T-helper 9 cell (primary cell): ENCODE measurements at regions not wholly inside any gene's neighbourhood (a gene's known extent, or its start where the extent isn't known, plus 50 kb on each side); places are given as distances from the start of the nearest gene placed in this dataset.
"Not testable (repeated sequence)": the region's sequence is repeated elsewhere in the genome, so short reads cannot be mapped to it uniquely, and the experiment has no call there.

Experiments used
- DNase-seq: peaks from one replicate; pipeline ENCODE4 v3.0.0-alpha.2; 2020

GRCh38 chr16:21516705-21517040 lies 82.7 kb upstream of the METTL9 start:
- not testable (repeated sequence) for DNase-seq

GRCh38 chr16:21517263-21517662 lies 82.1 kb upstream of the METTL9 start:
- DNase-seq: not testable (repeated sequence)

GRCh38 chr16:21519361-21520133 lies 79.8 kb upstream of the METTL9 start:
- not testable (repeated sequence) for DNase-seq

- DNase-seq: peak; percentile 97
These were observed 79.0 kb upstream of the METTL9 start for GRCh38 chr16:21520134-21521047.

GRCh38 chr16:21521048-21521389 lies 78.4 kb upstream of the METTL9 start:
- not testable (repeated sequence) for DNase-seq

- not testable (repeated sequence) for DNase-seq
These were observed 77.8 kb upstream of the METTL9 start for GRCh38 chr16:21521390-21522143.

GRCh38 chr16:21522846-21523245 lies 76.5 kb upstream of the METTL9 start:
- DNase-seq: not testable (repeated sequence)

- no peak for DNase-seq
These were observed 75.8 kb upstream of the METTL9 start for GRCh38 chr16:21523411-21524067.

GRCh38 chr16:21524068-21524751 lies 75.2 kb upstream of the METTL9 start:
- DNase-seq: no peak

- not testable (repeated sequence) for DNase-seq
These were observed 74.7 kb upstream of the METTL9 start for GRCh38 chr16:21524752-21525028.

- not testable (repeated sequence) for DNase-seq
These were observed 74.1 kb upstream of the METTL9 start for GRCh38 chr16:21525029-21525895.

- DNase-seq: not testable (repeated sequence)
These were observed 73.1 kb upstream of the METTL9 start for GRCh38 chr16:21525956-21526922.

- no peak for DNase-seq
These were observed 72.2 kb upstream of the METTL9 start for GRCh38 chr16:21526923-21527807.

GRCh38 chr16:21529060-21529658 lies 70.2 kb upstream of the METTL9 start:
- not testable (repeated sequence) for DNase-seq

GRCh38 chr16:21530729-21531383 lies 68.5 kb upstream of the METTL9 start:
- not testable (repeated sequence) for DNase-seq

- DNase-seq: not testable (repeated sequence)
These were observed 66.4 kb upstream of the METTL9 start for GRCh38 chr16:21532996-21533395.

- not testable (repeated sequence) for DNase-seq
These were observed 65.9 kb upstream of the METTL9 start for GRCh38 chr16:21533474-21533873.

GRCh38 chr16:21534561-21534960 lies 64.8 kb upstream of the METTL9 start:
- not testable (repeated sequence) for DNase-seq
